A172 (cell line): ENCODE measurements at regions not wholly inside any gene's neighbourhood (a gene's known extent, or its start where the extent isn't known, plus 50 kb on each side); places are given as distances from the start of the nearest gene placed in this dataset.
A peak's percentile ranks its signal among the peaks of the same experiment; 100 is the strongest.

Experiments
- DNase-seq: peaks from one replicate; pipeline ENCODE4 v3.0.0-alpha.2; 2015; ENCODE audit warnings: low spot score

DNA sequence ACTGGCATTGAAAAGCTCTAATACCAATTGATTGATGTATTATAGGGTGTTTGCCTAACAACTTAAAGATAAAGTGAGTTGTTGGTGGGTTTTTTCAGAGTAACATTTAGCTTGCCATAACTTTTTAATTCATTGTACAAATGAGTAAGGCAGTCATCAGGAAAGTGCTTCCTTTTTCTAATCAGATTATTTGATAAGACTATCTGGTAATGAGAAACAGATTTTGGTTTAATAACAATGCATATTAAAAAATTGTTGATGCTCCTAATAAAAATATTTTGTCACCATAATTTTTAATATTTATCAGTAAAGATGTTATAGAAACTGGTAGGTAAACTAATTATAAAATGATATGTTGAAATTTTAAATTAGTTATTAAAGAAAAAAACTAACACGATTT lies 51.3 kb downstream of the BLTP1 start:
- DNase-seq, result no peak

DNA sequence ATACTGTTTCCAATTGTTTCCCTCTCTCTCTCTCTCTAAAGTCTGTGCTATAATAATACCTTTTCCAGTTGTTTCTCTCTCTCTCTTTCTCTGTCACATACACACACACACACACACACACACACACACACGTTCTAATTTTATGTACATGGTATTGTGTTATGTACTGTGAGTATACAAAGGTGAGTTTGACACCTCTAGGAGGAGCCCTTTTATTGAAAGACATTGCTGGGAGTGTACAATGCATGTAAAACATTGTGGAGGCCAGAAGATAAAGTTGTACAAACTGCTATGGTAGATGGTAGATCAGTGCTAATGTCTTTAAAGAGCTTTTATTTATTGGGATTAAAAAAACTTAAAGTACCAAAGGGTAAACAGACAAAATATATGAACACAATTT lies 53.6 kb downstream of the BLTP1 start:
- no peak for DNase-seq

DNA sequence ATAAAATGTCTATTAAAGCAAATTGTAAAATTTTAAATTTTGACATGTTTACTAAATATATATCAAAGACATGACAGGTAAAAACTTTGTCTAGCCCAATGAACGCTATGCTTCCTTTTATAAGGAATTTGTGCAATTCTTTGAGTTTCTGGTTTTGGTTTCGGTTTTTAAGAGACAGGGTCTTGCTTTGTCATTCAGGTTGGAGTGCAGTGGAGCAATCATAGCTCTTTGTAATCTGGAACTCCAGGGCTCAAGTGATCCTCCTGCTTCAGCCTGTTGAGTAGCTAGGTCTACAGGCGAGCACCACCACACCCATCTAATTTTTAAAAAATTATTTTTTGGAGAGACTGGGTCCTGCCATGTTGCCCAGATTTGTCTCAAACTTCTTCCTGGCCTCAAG lies 60.7 kb downstream of the BLTP1 start:
- DNase-seq, result no peak

DNA sequence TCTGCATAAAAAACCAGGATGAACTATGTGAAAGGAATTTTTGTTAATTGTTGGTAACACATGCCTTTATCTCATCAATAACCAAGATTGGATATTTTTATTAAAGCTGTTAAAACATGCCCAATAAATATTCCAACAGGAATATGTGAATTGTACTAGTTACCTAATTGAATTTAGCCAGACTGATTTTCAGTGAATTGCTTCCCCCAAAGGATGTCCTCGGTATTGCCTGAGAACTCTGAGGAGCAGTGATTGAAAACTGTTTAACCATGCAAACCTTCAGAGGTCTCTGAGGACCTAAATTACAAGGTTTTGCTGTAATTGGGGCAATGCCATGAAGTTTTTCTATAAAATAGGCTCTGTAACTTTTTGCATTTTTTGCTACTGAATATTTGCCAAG lies 66.6 kb downstream of the BLTP1 start:
- peak; percentile 2 for DNase-seq

DNA sequence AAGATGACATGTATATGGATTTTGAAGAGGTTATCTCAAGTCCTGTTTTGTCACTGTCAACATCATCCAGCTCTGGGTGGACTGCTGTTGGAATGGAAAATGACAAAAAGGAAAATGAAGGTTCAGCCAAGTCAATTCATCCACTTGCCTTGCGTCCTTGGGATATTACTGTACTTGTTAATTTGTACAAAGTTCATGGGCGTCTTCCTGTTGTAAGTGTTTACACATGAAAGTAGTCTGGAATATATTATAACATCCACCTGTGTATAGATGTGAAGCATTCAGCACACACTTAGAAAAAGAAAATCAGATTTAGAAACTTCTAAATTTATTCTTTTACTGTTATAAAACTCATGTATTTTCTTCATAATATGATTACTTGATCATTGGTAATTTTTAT lies 67.2 kb downstream of the BLTP1 start:
- DNase-seq, result no peak

DNA sequence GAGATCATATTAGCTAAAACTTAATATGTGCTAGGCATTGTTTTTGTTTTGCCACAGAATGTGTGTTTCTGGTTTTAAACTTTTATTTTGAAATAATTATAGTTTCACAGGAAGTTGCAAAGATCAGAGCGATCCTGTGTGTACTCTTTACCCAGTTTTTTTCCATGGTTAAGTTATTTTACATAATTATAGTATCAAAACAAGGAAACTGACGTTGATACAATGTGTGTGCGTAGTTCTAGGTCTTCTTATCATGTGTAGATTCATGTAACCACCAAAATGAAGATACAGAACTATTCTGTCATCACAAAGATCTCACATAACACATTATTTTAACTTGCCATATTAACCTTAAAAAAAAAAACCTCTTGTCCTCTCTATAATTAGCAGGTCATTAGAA lies 69.2 kb downstream of the BLTP1 start:
- no peak for DNase-seq

DNA sequence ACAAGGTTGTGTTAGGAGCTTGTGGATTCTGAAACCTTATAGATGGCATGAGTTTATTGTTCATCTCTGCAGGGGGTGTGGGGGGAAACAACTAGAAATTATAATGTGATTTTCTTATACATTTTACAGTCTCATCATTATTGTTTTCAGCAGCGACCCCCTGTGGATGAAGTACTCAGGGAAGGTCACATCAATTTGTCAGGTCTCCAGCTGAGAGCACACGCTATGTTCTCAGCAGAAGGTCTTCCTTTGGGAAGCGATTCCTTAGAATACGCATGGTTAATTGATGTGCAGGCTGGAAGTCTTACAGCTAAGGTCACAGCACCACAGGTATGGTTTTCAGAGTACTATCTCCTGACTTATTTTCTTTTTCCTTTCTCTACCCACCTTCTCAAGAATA lies 72.2 kb downstream of the BLTP1 start:
- DNase-seq, result peak; percentile 5

DNA sequence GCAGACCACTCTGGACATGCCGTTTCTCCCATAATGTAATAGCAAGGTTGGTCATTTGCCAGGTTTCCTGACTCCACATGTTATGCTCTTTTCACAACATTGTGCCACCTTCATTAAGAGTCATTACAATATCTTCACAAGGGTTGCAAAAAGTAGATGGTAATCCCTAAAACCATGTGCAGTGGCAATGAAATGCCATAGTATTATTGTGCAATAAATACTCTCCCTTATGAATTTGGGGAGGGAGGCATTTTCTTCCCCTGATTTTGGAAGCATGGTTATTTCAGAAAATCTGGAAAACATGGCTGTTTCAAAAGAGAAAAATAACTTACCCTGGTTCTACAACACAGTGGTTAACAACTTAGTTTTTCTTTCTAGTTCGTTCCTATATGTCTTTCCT lies 75.1 kb downstream of the BLTP1 start:
- no peak for DNase-seq

DNA sequence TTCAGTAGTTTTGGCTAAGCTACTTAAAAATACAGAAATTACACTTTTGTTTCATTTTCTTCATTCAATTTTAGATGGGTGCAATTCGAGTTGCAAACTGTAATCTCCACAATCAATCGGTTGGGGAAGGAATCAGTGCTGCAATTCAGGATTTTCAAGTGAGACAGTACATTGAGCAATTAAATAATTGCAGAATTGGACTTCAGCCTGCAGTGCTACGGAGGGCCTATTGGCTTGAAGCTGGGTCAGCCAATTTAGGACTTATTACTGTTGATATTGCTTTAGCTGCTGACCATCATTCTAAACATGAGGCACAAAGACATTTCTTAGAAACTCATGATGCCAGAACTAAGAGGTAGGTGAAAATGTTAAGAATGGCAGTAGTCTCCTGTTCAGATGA lies 77.7 kb downstream of the BLTP1 start:
- DNase-seq, result no peak

DNA sequence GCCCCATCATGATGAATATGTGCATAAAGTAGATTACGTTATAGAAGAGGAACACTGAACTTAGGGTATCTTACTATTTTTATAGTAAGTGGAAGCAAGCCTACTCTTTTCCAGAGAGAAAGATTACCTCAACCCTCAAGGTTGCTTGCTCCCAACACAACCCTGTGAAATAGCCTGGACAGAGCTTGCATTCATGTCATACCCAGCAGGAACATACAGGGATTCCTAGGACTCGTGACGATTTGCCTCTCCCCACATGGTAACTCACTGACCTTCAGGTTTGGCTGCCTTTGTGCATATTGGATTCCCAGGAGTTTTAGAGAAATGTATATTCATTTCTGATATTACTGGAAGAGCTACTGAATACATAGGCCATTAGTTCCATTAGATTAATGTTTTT lies 80.5 kb downstream of the BLTP1 start:
- no peak for DNase-seq

DNA sequence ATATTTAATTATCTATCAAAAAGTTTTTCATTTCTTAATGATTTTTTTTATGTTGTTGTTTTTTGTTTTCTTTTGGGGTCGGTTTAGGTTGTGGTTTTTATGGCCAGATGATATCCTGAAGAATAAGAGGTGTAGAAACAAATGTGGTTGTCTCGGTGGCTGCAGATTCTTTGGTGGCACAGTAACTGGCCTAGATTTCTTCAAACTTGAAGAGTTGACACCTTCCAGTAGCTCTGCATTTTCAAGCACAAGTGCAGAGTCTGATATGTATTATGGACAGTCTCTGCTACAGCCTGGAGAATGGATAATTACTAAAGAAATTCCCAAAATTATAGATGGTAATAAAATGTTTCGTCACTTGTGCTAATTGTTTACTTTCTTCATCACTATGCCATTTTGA lies 82.6 kb downstream of the BLTP1 start:
- DNase-seq, result no peak

DNA sequence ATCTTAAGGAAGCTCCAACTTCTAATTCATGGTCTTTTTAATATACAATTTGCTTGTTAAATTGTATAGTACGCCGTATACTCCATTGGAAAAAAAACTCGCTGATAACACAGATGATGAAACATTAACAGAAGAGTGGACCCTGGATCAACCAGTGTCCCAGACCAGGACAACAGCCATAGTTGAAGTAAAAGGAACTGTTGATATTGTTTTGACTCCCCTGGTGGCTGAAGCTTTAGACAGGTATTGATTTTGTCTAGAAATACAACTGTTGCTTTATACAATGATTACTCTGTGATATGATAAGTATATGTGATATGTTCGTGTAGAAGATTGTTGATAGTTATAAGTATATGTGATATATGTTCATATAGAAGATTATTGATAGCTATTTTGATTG lies 91.7 kb downstream of the BLTP1 start:
- no peak for DNase-seq

DNA sequence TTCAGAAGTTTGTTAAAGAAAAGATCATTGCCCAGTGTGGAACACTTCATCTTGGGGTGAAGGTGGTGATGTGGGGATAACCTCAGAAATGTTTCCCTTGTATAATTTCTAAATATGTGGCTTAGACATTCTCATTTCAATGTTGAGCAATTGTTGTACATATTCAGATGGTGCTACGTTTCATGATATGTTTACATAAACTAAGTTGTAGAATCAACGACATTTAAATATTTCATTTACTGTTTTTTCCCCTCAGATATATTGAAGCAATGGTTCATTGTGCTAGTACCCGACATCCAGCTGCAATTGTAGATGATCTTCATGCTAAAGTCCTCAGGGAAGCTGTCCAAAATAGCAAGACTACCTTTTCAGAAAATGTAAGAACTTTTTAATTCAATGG lies 92.6 kb downstream of the BLTP1 start:
- no peak for DNase-seq

DNA sequence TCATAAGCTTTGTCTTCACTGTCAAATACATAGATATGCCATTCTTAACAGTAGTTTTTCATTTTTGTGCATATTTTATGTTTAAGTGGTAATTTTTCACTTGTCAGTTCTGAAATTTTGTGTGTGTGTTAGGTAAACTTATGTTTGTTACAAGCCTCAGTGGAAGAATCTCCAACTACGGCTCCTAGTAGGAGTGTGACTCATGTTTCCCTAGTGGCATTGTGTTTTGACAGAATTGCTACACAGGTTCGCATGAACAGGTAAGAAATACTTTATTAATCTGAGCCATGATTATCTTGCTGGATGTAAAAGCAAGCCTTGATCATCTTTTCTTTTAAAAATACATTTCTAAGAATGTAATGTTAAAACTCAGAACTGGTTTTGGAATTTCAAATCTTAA lies 94.4 kb downstream of the BLTP1 start:
- no peak for DNase-seq

DNA sequence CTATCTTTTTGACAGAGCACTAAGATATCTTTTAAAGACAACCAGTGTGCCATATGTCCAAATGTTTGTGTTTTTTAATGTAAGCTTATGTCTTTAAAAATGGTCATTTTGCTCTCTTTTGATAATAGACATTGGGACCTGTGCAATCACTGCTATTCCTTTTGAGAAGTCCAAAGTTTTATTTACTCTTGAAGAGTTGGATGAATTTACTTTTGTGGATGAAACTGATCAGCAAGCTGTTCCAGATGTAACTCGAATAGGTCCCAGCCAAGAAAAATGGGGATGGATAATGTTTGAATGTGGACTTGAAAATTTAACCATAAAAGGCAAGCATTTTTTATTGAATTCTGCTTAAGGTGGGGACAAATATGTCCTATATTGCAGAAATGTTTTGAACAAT lies 97.2 kb downstream of the BLTP1 start:
- no peak for DNase-seq

DNA sequence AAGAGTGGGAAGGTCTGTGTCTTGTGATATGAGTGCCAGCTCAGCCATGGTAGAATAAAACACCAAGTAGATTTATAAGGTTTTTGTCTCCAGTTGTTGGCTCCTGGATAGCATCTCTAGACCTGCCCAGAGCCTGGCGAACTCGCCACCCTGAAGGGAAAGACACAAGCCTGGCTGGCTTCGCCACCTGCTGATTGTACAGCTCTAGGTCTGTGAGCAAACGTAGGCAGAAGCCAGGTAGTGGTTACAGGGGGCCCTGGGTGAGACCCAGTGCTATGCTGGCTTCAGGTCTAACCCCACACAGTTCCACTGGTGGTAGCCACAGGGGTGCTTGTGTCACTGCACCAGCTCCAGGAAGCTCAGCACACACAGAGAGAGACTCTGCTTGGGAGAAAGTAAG lies 100.5 kb downstream of the BLTP1 start:
- no peak for DNase-seq

DNA sequence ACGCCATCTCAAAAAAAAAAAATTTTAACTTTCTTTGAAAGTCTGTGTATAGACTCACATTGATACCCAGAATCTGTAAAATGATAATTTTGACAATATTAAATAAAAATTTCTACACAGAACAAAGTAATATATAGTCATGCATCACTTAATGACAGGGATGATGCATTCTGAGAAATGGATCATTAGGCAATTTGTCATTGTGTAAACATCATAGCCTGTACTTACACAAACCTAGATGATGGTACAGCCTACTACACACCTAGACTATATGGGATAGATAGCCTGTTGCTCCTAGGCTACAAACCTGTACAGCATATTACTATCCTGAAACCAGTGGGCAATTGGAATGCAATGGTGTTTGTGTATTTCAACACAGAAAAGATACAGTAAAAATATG lies 107.7 kb downstream of the BLTP1 start:
- DNase-seq, result no peak

DNA sequence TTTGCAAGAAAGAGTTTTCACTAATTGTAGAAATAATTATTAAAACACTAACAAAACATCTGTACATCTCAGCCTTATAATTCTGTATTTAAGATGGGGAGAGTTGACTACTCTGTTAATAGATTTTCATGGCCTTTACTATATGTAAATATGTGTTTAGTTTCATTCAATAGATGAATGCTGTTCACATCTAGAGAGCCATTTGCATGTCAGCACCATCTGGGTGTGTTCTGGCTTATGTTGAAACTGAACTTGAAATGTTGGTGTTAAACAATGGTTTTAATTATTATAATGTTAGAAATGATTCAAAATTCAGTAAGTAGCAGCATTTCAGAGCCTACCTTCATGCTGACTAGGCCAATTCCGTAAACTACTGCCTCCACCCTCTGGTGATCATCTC lies 102.5 kb upstream of the ADAD1 start:
- DNase-seq, result no peak

DNA sequence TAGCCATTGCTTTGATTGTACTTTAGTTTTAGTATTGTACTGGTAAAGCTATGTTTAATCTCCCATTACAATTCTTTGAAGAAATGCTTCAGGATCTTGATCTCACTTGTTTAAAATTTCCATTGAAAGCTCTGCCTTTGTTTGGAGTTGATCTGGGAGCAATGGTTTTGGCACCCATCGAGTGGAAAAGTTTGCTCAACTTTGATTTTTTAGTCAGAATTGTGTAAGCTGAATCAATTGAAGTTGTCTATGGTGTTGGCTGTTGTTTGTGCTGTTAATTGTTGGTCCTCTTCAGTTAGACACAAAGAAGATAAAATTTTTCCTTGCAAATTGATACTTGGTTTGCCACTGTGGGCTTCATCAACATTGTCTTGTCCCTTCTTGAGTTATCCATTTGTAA lies 99.8 kb upstream of the ADAD1 start:
- DNase-seq, result no peak

DNA sequence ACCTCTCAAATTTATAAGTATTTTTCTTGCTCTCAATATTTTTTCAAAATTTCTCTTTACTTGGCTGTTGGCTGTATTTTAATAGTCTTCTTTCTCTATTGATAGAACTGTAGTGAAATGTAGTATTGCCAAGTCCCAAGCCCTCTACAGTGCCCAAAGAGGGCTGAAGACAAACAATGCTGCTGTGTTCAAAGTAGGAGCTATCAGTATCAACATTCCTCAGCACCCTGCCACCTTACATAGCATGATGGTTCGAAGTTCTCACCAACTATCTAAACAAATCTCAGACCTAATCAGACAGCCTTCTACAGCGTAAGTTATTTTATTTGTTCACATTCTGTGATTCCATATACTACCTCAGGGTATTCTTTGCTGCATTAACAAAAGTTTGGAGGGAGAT lies 99.1 kb upstream of the ADAD1 start:
- DNase-seq, result no peak

DNA sequence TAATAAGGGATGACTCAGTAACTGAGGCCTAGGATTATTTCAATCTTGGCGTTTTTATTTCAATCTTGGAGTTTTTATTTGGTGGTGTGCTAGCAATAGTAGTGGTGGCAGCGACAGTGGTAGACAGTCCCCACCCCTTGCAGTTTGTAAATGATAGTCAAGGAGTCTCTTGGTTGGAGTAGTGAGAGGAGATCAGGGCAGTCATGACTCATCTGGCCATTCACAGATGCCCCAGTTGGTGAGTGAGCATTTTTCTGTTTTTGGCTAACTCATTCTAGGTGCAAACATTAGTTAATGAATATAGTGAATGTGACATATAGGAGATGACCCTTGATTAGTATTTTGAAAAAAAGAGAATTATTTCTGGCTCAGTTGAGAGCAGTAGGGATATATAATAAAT lies 93.5 kb upstream of the ADAD1 start:
- DNase-seq, result peak; percentile 35

DNA sequence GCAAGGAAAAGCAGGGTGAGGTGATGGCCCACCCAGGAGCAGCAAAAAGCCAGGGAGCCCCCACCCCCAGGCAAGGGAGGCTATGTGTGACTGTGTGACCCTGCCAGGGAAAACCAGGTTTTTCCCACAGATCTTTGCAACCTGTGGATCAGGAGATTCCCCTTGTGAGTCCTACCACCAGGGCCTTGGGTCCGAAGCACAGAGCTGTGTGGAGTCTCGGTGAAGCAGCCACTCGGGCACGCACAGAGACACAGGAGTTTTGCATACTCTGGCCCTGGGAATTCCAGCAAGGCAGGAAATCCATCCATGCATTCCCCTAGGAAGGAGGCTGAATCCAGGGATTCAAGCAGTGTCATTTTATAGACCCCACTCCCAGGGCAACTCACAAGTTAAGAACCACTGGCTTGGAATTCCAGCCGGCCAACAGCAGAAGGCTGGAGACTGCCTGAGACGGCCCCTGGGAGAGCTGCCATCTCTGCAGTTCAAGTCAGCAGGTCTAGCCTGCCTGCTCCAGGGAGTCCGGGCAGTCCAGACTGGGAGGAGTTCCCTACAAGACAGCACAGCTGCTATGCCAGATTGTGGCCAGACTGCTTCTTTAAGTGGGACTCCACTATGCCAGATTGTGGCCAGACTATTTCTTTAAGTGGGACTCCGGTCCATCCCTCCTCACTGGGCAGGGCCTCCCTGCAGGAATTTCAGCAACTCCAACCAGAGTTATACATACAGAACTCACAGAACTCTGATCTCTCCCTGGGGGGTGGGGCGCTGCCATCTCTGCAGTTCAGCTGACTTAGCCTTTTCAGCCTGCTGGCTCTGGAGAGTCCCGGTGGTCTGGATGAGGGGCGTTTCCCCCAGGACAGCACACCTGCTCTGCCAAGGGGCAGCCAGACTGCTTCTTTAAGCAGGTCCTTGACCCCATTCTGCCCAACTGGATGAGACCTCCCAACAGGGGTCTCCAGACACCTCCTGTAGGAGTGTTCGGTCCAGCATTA lies 85.1 kb upstream of the ADAD1 start:
- no peak for DNase-seq

DNA sequence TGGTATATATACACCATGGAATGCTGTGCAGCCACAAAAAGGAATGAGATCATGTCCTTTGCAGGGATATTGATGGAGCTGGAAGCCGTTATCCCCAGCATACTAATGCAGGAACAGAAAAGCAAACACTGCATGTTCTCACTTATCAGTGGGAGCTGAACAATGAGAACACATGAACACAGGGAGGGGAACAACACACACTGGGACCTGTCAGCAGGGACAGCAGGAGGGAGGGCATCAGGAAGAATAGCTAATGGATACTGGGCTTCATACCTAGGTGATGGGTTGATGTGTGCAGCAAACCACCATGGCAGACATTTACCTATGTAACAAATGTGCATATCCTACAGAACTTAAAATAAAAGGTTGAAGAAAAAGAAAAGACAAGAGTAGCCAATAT lies 81.1 kb upstream of the ADAD1 start:
- no peak for DNase-seq

DNA sequence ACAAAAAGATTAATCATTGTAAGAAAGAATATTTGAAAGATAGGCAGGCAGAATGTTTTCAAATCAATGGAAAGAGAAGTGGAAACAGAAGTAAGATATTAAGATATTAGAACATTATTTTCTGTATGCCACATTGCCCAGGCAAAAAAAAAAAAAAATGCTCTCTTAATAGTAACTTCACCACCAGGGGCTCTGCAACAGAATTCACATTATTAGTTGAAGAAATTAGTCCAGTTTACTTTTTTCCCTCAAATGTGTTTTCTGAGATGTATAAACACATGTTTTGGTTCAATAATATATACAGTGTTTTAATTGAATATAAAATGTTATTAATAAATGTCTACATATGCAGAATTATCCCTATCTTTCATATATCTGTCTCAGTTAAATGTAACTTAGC lies 78.0 kb upstream of the ADAD1 start:
- DNase-seq, result no peak
